Hematopoietic multipotent progenitor cell (in vitro differentiated cells): ENCODE measurements at regions not wholly inside any gene's neighbourhood (a gene's known extent, or its start where the extent isn't known, plus 50 kb on each side); places are given as distances from the start of the nearest gene placed in this dataset.
"Not testable (repeated sequence)": the region's sequence is repeated elsewhere in the genome, so short reads cannot be mapped to it uniquely, and the experiment has no call there.

Source experiments
- DNase-seq, 3 donors: peaks; one replicate each; pipeline ENCODE4 v3.0.0-alpha.2; 2011 to 2015; ENCODE audit warnings: low read depth in 2 of 3, low spot score in 2 of 3

DNA sequence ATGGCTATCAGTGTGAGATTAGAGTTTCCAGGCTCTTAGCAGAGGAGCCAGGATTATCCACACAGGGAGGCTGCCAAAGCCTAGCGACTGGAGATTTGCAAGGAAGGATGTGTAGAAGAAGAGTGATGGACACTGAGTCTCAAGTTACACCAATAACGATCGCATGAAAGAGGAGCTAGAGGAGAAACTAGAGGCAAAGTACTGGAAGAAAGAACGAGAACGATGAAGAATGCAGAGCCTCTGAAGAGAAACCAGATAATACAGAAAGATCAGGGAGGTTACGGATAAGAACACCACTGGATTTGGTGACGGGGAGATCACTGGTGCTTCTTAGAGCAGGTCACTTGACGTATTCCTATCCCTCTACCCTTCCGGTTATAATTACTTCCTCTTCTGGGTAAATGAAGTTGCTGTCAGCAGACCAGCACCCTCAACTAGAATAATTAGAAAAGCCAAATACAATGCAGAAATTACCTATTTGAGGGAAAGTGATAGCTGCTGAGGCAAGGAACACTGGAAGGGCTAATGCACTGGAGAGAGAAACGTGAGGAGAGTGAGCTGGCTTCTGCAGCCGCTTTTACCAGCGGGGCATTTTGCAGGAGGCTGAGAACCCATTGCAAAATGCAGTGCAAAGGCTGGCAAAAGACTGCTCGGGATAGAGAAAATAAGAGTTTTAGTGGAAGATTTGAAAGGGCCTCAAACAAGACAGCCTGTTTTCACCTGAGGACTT lies 93.1 kb upstream of the HIF1A start:
- DNase-seq: peak in 1 of 3 donors; percentile 25

DNA sequence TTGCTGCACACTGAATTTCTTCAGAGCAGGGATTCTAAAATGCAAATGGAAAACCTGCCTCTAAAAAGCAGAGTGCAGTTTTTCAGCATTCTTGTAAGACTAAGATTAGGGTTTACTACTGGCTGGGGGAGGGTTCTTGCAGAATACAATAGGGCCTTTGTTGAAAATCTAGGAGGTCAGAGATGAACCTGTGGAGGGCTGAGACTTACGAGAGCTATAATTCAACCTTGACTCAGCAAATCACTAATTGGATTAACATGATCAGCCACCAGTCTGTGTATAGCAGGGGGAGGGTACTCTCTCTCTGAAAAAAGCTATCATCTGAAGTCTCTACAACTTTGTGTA lies 92.6 kb upstream of the HIF1A start:
- no peak for DNase-seq

DNA sequence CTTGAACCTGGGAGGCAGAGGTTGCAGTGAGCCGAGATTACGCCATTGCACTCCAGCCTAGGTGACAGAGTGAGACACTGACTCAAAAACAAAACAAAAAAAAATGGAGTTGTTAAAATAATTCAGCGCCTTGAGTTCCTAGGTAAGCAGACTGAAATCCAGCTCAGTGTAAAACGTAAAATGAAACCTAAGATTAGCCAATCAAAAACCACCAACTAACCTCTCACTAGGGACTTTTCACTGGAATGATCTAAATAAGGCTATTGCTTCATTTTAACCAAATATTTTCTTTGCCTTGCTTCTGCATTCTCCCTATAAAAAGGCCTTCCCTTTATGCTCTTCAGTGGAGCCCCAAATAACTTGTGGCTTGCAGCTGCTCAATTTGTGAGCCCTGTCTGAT lies 91.6 kb upstream of the HIF1A start:
- DNase-seq: no peak

DNA sequence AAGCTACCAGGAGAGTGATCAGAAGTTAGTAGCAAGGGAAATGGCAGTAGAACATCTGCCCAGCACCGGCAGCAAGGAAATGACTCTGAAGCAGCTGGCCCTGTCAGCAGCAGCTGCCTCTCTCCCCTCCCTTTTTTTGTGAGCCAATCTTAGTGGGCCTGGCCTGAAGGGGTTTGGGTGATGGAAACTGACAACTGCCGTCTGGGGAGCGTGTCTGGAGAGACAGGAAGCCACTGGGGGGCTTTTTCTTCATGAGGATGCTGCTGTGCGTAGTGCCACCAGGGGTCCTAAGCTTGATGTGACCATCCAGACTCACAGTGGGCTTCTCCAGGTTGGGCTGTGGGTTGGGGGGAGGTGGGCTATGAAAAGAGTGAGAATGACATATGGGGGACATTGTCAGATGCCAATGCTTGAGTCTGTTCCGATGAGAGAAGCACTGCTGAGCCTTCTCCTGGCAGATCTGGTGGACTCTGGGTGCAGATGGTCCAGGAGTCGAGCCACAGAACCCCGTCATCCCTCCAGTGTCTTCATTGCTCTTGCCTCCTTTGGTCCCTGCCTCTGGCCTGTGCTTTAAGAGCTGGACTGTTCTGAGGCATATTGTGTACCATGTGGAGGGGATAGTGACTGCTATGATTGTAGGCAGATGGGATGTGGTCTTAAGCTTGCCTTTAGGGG lies 87.6 kb upstream of the HIF1A start:
- DNase-seq: peak in 2 of 3 donors; percentile 71 to 90

DNA sequence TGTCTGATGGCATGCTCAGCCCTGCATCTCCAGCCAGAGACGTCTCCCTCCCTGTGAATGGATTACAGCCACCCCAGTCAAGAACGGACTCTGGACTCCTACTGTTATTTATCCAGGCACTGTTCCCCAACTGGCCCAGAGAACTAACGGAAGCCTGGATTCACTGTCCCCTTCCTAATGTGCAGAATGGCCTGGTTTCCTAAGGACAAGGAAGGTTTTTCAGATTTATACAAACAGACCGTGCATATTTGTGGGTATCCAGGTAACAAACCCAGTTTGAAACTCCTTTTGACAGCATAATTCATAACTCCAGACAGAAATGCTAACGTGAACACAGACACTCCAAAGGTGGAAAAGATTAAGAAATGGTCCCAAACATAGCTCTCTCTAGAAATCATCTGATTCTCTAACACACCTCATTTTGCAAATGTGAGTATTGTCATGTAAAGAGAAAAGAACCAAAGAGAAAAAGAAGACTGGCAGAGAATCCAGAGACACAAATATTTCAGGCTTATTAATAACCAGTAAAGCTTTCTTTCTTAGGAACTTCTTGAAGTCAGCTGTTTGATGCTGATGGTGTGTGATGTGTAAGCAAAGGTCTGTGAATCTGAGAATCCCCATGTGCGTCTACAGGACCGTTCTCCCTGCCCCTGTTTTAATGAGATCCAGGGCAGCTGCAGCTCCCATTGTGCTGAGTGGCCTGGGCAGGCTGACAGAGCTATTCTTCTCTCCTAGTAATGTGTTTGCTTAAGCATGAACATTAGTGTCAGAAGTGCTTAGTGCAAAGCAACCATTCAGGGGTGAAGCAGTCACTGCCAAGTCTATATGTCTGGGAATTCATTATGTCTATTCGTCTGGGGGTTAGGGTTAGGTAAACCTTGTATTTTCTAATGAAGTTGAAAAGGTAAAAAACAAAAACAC lies 86.8 kb upstream of the HIF1A start:
- DNase-seq: no peak

DNA sequence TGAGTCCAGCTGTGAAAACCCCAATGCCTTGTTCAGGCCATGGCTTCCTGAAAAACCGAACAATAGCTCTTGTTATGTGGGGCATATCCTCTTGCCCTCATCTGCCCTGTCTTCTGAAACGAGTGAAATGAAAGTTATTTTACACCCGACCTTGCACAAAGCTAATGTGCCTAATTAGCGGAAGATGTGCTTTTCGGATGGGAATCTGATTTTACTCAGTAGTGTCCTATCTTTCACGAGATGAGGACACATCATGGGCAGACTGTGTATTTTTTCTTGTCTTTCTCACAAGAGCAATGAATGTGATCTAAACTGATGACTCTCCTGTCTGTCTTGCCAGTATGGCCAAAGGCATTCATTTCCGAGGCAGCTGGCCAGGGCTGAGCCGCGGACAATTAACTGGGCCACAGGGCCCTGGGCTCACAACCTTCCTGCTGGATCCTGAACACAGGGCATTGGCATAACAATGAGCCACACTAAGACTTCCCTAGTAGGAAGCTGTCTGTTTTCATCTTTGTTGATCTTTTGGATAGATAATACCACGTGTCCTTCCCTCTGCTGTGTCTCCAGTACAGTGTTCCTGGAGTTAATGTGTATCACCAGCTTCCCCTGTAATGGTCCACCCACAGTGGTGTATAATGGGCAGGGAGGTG lies 86.0 kb upstream of the HIF1A start:
- no peak for DNase-seq

- DNase-seq: no peak
Observed at GRCh38 chr14:61609884-61610283, 85.4 kb upstream of the HIF1A start.

DNA sequence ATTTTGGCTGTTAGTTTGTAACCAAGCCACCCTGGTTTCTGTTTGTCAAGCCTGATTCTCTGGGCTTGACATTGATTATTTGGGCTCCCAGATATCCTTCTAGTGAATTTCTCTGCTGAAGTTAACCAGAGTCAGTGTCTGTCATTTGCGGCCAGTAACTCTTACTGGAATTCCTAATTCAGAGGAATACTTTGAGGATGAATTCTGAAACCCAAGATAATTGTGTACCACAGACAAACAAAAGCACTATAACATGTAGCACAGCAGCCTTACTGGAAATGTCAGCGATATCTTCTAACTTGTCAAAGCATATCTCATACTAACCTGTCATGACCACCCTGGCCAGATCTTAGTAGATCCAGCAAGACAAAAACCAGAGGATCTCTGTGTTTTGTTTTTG lies 84.4 kb upstream of the HIF1A start:
- DNase-seq: no peak

DNA sequence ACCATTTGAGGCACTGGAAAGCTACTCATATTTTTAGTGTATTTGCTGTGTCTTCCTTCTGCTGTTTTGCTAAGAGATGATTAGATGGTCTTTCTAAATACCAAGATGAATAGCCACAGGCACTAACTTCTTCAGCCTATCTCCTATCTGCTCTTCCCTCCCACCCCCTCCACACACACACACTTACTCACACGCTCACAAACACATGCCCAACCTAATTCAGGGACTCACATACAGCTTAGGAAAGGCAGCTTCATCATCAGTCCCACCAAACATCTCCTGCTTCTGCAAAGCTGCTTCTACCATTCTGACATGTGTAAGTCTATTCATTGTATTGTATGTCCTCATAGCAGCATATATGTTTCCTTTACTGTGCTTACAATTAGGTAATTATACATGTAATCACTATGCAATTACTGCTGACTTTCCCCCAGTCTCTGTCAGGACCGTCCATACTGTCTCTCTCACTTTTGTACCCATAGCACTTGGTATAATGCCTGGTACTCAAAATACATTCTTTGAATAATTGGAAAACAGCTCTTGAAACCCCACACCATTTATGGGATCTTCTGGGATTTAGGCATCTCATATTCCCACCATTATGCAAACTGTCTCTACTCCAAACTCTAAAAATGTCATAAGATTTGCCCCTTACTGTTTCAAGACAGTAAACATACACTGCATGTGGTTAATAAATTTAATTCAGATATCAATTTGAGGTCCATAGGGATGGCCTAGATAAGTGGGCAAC lies 83.3 kb upstream of the HIF1A start:
- no peak for DNase-seq

- DNase-seq: not testable (repeated sequence)
Observed at GRCh38 chr14:61613006-61613405, 82.3 kb upstream of the HIF1A start.

DNA sequence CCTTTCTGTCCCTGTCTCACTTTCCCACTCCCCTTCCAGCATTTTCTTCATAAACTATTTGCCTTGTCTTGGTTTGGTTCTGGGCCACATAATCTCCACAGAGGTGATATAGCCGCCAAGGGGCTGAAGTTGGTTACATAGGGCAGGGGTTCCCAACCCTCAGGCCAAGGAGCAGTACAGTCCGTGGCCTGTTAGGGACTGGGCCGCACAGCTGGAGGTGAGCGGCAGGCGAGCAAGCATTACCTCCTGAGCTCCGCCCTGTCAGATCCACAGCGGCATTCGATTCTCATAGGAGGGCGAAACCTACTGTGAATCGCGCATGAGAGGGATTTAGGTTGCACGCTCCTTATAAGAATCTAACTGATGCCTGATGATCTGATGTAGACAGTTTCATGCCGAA lies 80.6 kb upstream of the HIF1A start:
- DNase-seq: no peak

GRCh38 chr14:61615743-61616523 lies 79.4 kb upstream of the HIF1A start:
- no peak for DNase-seq

GRCh38 chr14:61616524-61617185 lies 78.7 kb upstream of the HIF1A start:
- DNase-seq: no peak

GRCh38 chr14:61618448-61618847 lies 76.9 kb upstream of the HIF1A start:
- DNase-seq: no peak

DNA sequence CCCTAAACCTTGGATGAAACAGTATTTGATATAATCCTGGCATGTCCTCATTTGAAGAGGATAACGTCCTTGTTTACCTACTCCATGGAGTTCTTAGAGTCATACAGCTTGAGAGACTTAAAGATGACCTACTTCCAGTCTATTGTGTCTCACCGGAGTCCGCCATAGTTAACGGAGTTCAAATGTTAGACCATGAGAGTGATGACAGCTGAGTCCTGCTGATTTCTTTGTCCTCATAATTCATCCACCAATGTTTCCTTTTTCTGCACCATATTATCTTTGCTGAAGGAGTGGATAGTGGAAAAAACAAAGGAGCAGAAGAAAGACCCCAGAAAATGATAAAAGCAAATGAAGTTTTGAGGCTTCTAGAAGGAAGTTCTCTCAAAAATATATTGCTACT lies 75.8 kb upstream of the HIF1A start:
- DNase-seq: no peak

- no peak for DNase-seq
Observed at GRCh38 chr14:61620130-61620946, 75.0 kb upstream of the HIF1A start.

DNA sequence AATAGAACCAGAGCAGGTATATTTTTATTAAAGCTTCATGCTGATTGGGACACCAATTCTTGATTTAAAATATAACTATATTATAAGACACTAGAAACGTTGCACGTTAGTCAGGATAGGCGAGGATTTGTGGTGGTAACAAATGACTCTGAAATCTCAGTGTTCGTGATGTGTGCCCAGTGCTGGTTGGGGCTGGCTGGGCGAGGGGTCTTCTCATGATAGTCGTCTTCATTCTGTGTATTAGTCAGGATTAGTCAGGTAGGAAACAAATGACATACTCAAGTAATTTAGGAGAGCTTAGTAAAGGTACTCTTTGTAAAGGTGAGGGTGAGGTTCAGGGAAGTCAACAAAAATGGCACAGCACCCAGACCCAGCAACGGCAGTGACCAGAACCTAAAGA lies 73.9 kb upstream of the HIF1A start:
- no peak for DNase-seq

GRCh38 chr14:61622051-61622450 lies 73.3 kb upstream of the HIF1A start:
- DNase-seq: no peak
